Breast epithelium (tissue), 3 donors: ENCODE measurements at regions not wholly inside any gene's neighbourhood (a gene's known extent, or its start where the extent isn't known, plus 50 kb on each side); places are given as distances from the start of the nearest gene placed in this dataset.

Experiments
- POLR2AphosphoS5 ChIP-seq, 3 donors: sonication (generic); formaldehyde crosslinking; IDR thresholded peaks; one replicate each; pipeline ENCODE4 v1.6.1; 2017; ENCODE audit warnings: antibody characterized with exemption in 3 of 3
- TF ChIP-seq, protein P1 (sequence below), 3 donors: fragments of 450-650 bp; IDR thresholded peaks; one replicate each; pipeline ENCODE4 v1.5.1; 2016 to 2017; ENCODE audit warnings: antibody characterized with exemption in 3 of 3, mild to moderate bottlenecking in 3 of 3, moderate library complexity in 3 of 3

DNA sequence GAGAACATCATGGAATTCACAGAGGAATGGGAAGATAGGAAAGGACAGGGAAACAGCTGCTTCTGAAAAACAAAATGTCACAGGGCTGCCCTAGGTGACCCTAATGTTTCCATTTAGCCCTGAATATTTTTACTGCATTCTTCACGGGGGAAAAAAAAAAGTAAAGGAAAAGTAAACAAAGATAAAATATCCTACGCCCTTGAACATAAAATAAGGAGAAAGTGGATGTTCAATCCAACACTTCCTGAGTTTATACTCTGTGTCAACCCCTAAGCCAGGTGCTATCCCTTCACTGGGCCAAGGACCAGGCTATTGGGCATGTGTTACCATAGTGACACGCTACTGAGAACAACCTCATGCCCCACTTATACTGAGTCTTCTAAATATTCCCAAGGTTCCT, 84.7 kb downstream of the FAM76B start:
- TF ChIP-seq, protein P1, sequence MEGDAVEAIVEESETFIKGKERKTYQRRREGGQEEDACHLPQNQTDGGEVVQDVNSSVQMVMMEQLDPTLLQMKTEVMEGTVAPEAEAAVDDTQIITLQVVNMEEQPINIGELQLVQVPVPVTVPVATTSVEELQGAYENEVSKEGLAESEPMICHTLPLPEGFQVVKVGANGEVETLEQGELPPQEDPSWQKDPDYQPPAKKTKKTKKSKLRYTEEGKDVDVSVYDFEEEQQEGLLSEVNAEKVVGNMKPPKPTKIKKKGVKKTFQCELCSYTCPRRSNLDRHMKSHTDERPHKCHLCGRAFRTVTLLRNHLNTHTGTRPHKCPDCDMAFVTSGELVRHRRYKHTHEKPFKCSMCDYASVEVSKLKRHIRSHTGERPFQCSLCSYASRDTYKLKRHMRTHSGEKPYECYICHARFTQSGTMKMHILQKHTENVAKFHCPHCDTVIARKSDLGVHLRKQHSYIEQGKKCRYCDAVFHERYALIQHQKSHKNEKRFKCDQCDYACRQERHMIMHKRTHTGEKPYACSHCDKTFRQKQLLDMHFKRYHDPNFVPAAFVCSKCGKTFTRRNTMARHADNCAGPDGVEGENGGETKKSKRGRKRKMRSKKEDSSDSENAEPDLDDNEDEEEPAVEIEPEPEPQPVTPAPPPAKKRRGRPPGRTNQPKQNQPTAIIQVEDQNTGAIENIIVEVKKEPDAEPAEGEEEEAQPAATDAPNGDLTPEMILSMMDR (IDR thresholded peaks at IDR 0.05), result no peak
- TF ChIP-seq POLR2AphosphoS5 (IDR thresholded peaks at IDR 0.05), result no peak
